Activated T-cell treated with anti-CD3 and anti-CD28 coated beads, Interleukin-2, amount 50 U/mL, for 48 hours (primary cell): ENCODE measurements at regions not wholly inside any gene's neighbourhood (a gene's known extent, or its start where the extent isn't known, plus 50 kb on each side); places are given as distances from the start of the nearest gene placed in this dataset.

Experiments
- DNase-seq, 2 experiments: peaks; one replicate each; pipeline ENCODE4 v3.0.0-alpha.2; 2020

GRCh38 chr10:78188446-78188845 is 154.8 kb downstream of the RPS24 start:
- DNase-seq, result no peak

- DNase-seq, result no peak
Observed at GRCh38 chr10:78190051-78190825, 156.6 kb downstream of the RPS24 start.

- DNase-seq, result no peak
Observed at GRCh38 chr10:78191301-78191700, 157.6 kb downstream of the RPS24 start.

- DNase-seq, result no peak
Observed at GRCh38 chr10:78193189-78193588, 159.5 kb downstream of the RPS24 start.

GRCh38 chr10:78194050-78194449 is 160.4 kb downstream of the RPS24 start:
- no peak for DNase-seq

GRCh38 chr10:78194539-78195402 is 161.1 kb downstream of the RPS24 start:
- no peak for DNase-seq

- no peak for DNase-seq
Observed at GRCh38 chr10:78196396-78196795, 162.7 kb downstream of the RPS24 start.

- no peak for DNase-seq
Observed at GRCh38 chr10:78196964-78197363, 163.3 kb downstream of the RPS24 start.

- no peak for DNase-seq
Observed at GRCh38 chr10:78197628-78198272, 164.1 kb downstream of the RPS24 start.

- no peak for DNase-seq
Observed at GRCh38 chr10:78199005-78199725, 165.5 kb downstream of the RPS24 start.

GRCh38 chr10:78199759-78200158 is 166.1 kb downstream of the RPS24 start:
- no peak for DNase-seq

- no peak for DNase-seq
Observed at GRCh38 chr10:78200686-78201085, 167.0 kb downstream of the RPS24 start.

GRCh38 chr10:78202386-78202785 is 168.7 kb downstream of the RPS24 start:
- no peak for DNase-seq

GRCh38 chr10:78203915-78204818 is 170.5 kb downstream of the RPS24 start:
- DNase-seq, result no peak

GRCh38 chr10:78205457-78206016 is 171.9 kb downstream of the RPS24 start:
- no peak for DNase-seq

- no peak for DNase-seq
Observed at GRCh38 chr10:78207216-78207615, 173.6 kb downstream of the RPS24 start.

- DNase-seq, result no peak
Observed at GRCh38 chr10:78207776-78208175, 174.1 kb downstream of the RPS24 start.

- DNase-seq, result no peak
Observed at GRCh38 chr10:78209970-78210369, 176.3 kb downstream of the RPS24 start.

- DNase-seq, result no peak
Observed at GRCh38 chr10:78210548-78210947, 176.9 kb downstream of the RPS24 start.

GRCh38 chr10:78210976-78211375 is 177.3 kb downstream of the RPS24 start:
- DNase-seq, result no peak

GRCh38 chr10:78211561-78212051 is 177.9 kb downstream of the RPS24 start:
- peak in 1 of 2 experiments; percentile 26 for DNase-seq
